ENCODE measurements at regions not wholly inside any gene's neighbourhood (a gene's known extent, or its start where the extent isn't known, plus 50 kb on each side); places are given as distances from the start of the nearest gene placed in this dataset.

- FAIRE-seq (no peak), ATAC-seq (no peak), DNase-seq (ENCODE audit: low read depth in 1 of 2, low spot score in 1 of 2) (no peak)
- 84% methylated on average over 1 of the region's 1 CpG for WGBS (ENCODE audit: missing lambda C conversion rate)
- H3K4me1 ChIP-seq: peaks cover 18% of the 10 kb centered on the region
- H3K4me2 ChIP-seq: no peak overlapping the region
- H3K27ac ChIP-seq: no peak overlapping the region
- no peak for TF ChIP-seq HOXB13 (CRISPR knock-in tag; IDR thresholded peaks at IDR 0.05; ENCODE audit: low read depth)
- peak; percentile 9 for TF ChIP-seq MAFK (IDR thresholded peaks at IDR 0.05; ENCODE audit: partially characterized antibody)
- H3K4me3 ChIP-seq: no peak overlapping the region
- CTCF ChIA-PET: interaction anchor here (1.4 kb wide), 1 partner anchor 11 kb away, joined by 3 read pairs; no protein-coding TSS in a partner anchor
- H3K9me3 ChIP-seq: no peaks in the 10 kb centered on the region
- POLR2A ChIA-PET: no interaction called here
Observed at GRCh38 chr5:39726467-39726866, 301.7 kb upstream of the DAB2 start.

- TF ChIP-seq CHD2 (IDR thresholded peaks at IDR 0.05; ENCODE audit: low read length, partially characterized antibody) (no peak), JUNB (IDR thresholded peaks at IDR 0.05) (no peak), CEBPB (IDR thresholded peaks at IDR 0.05) (no peak)
- 88% methylated on average over 28 of the region's 30 CpGs for whole genome bisulfite sequencing (ENCODE audit: missing lambda C conversion rate)
- Histone ChIP-seq H3K9me3 (no peaks in the 10 kb centered on the region), H3K4me3 (no peak overlapping the region), H3K4me2 (no peak overlapping the region), H3K4me1 (peaks cover 14% of the 10 kb centered on the region; the same call in 2 of the 3 replicates), H3K27ac (no peak overlapping the region)
- no peak for FAIRE-seq
- ATAC-seq: no peak
- no peak for DNase-seq (ENCODE audit: low read depth in 1 of 2, low spot score in 1 of 2)
- CTCF ChIA-PET: interaction anchor here (0.8 kb wide), 1 partner anchor 9 kb away, joined by 3 read pairs; no protein-coding TSS in a partner anchor
- POLR2A ChIA-PET: no interaction called here
Observed at GRCh38 chr5:39721394-39721793, 296.6 kb upstream of the DAB2 start.

GRCh38 chr5:39720136-39720535 is 295.4 kb upstream of the DAB2 start:
- FAIRE-seq: no peak
- no peak overlapping the region for H3K4me3 ChIP-seq
- CTCF ChIA-PET: no interaction called here
- WGBS (ENCODE audit: missing lambda C conversion rate): 67% methylated on average over 3 of the region's 3 CpGs
- no peaks in the 10 kb centered on the region for H3K9me3 ChIP-seq
- DNase-seq (ENCODE audit: low read depth in 1 of 2, low spot score in 1 of 2): no peak
- no peak overlapping the region for H3K27ac ChIP-seq
- no peak for ATAC-seq
- POLR2A ChIA-PET: no interaction called here
- TF ChIP-seq BHLHE40 (IDR thresholded peaks at IDR 0.05; ENCODE audit: low read depth, low read length): no peak
- peaks cover 18% of the 10 kb centered on the region; the same call in 2 of the 3 replicates for H3K4me1 ChIP-seq
- no peak overlapping the region for H3K4me2 ChIP-seq

GRCh38 chr5:39717176-39717897 is 292.6 kb upstream of the DAB2 start:
- TF ChIP-seq E2F6 (IDR thresholded peaks at IDR 0.05; ENCODE audit: borderline replicate concordance, low read depth) (no peak), EHMT2 (IDR thresholded peaks at IDR 0.05; ENCODE audit: low read depth) (no peak), RCOR1 (IDR thresholded peaks at IDR 0.05; ENCODE audit: low read depth, low read length) (no peak), ESRRA (IDR thresholded peaks at IDR 0.05; ENCODE audit: borderline replicate concordance, low read length) (no peak), CBX8 (IDR thresholded peaks at IDR 0.05) (no peak), NPAS2 (CRISPR knock-in tag; IDR thresholded peaks at IDR 0.05; ENCODE audit: borderline replicate concordance) (no peak), HES2 (IDR thresholded peaks at IDR 0.05) (no peak), RAD21 (conservative IDR thresholded peaks at IDR 0.05 in 1 of 2, IDR thresholded peaks at IDR 0.05 in 1 of 2) (no peak), CTCF (IDR thresholded peaks at IDR 0.05) (no peak), ZSCAN20 (CRISPR knock-in tag; IDR thresholded peaks at IDR 0.05) (no peak), MAX (IDR thresholded peaks at IDR 0.05) (no peak), RFX5 (IDR thresholded peaks at IDR 0.05) (no peak), ELK1 (IDR thresholded peaks at IDR 0.05; ENCODE audit: low read depth, low read length) (no peak), SMC3 (IDR thresholded peaks at IDR 0.05) (no peak), ZNF302 (CRISPR knock-in tag; IDR thresholded peaks at IDR 0.05) (no peak), REST (IDR thresholded peaks at IDR 0.05) (no peak)
- H3K4me2 ChIP-seq: peak overlapping the region; percentile 34; the same call in 2 of the 3 replicates
- H3K4me1 ChIP-seq: peaks cover 38% of the 10 kb centered on the region
- FAIRE-seq: no peak
- DNase-seq (ENCODE audit: low read depth in 1 of 2, low spot score in 1 of 2): no peak
- no peak for ATAC-seq
- ChIA-PET POLR2A (no interaction called here), CTCF (interaction anchor here (0.5 to 2.1 kb wide), 14 partner anchors 16 to 1079 kb away, joined by 3 to 11 read pairs (median 4); partner anchors contain the start of gene PTGER4)
- WGBS (ENCODE audit: missing lambda C conversion rate): 91% methylated on average over 2 of the region's 2 CpGs
- H3K9me3 ChIP-seq: no peaks in the 10 kb centered on the region
- peak overlapping the region; percentile 45 to 62; a peak in 1 of 6 replicates for H3K27ac ChIP-seq
- no peak overlapping the region for H3K4me3 ChIP-seq
